Astrocyte (in vitro differentiated cells and primary cell): ENCODE measurements at regions not wholly inside any gene's neighbourhood (a gene's known extent, or its start where the extent isn't known, plus 50 kb on each side); places are given as distances from the start of the nearest gene placed in this dataset.

Experiments
- EZH2 ChIP-seq: IDR thresholded peaks from 2 replicates; pipeline ENCODE4 v1.6.1; 2012; ENCODE audit warnings: mild to moderate bottlenecking, low read length, inconsistent platforms; ENCODE audit not compliant: insufficient read depth
- TF ChIP-seq, protein P1 (sequence below): IDR thresholded peaks from 2 replicates; pipeline ENCODE4 v1.5.1; 2011; ENCODE audit warnings: low read depth, mild to moderate bottlenecking, inconsistent platforms, low read length, moderate library complexity; ENCODE audit not compliant: insufficient read depth

DNA sequence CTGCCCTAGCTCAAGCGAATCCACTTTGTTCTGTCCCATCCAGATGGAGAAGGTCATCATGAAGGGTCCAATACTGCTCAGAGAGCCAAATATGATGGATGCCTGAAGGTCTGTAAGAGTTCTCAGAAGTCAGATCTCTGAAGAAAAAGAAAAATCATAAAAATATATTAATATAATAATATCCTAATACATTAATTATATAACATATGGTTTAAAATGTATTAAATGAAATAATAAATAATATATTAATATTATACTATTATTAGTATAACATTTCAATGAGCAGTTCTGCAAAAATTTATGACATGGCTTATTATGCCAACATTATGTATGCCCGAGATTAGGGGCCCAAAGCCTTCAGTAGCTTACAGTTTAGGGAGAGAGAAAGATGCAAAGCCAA is 78.2 kb upstream of the GPR12 start:
- TF ChIP-seq, protein P1, sequence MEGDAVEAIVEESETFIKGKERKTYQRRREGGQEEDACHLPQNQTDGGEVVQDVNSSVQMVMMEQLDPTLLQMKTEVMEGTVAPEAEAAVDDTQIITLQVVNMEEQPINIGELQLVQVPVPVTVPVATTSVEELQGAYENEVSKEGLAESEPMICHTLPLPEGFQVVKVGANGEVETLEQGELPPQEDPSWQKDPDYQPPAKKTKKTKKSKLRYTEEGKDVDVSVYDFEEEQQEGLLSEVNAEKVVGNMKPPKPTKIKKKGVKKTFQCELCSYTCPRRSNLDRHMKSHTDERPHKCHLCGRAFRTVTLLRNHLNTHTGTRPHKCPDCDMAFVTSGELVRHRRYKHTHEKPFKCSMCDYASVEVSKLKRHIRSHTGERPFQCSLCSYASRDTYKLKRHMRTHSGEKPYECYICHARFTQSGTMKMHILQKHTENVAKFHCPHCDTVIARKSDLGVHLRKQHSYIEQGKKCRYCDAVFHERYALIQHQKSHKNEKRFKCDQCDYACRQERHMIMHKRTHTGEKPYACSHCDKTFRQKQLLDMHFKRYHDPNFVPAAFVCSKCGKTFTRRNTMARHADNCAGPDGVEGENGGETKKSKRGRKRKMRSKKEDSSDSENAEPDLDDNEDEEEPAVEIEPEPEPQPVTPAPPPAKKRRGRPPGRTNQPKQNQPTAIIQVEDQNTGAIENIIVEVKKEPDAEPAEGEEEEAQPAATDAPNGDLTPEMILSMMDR: no peak
- TF ChIP-seq EZH2: no peak
